Transverse colon (tissue), 3 donors: ENCODE measurements at regions not wholly inside any gene's neighbourhood (a gene's known extent, or its start where the extent isn't known, plus 50 kb on each side); places are given as distances from the start of the nearest gene placed in this dataset.

Experiments
- POLR2A ChIP-seq: fragments of 450-650 bp; IDR thresholded peaks from one replicate; pipeline ENCODE4 v1.6.1; 2016; ENCODE audit warnings: antibody characterized with exemption, mild to moderate bottlenecking, moderate library complexity
- POLR2AphosphoS5 ChIP-seq, 3 donors: sonication (generic); formaldehyde crosslinking; IDR thresholded peaks; one replicate each; pipeline ENCODE4 v1.6.1; 2016; ENCODE audit warnings: antibody characterized with exemption in 3 of 3

DNA sequence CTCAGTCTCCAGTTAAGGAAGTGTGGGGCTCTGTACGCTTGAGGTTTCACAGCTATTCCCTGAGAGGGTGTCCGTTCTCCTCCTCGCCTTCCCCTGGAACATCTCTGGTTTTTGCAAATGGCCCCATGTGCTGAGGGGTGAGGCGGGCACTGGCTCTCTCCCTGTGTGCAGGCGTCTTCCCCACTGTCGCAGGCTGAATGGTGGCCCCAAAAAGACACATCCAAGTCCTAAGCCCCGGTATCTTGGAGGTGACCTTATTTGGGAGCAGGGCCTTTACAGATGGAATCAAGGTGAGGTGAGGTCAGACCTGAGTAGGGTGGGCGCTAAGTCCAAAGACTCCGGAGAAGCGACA is 98.0 kb upstream of the TMPRSS2 start:
- TF ChIP-seq POLR2A, result no peak
- TF ChIP-seq POLR2AphosphoS5 (IDR thresholded peaks at IDR 0.05), result no peak
